ENCODE measurements at regions not wholly inside any gene's neighbourhood (a gene's known extent, or its start where the extent isn't known, plus 50 kb on each side); places are given as distances from the start of the nearest gene placed in this dataset.

DNA sequence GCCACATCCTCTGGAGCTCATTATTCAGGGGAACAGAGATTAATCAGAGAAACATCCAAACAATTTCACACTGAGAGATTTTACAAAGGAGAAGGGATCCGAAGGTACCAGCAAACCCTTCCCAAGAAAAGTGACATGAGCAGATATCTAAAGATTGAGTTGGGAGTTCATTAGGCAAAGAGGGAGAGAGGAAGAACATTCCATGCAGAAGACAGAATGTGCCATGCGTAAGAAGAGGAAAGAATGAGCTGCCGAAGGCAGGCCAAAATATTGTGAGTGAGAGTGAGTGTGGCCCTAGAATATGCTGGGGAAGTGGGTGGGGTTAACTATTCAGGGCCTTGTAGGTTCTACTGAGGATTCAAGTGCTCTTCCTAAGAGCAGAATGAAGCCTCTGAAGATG lies 50.0 kb upstream of the LYVE1 start:
- Histone ChIP-seq H3K27me3 (ENCODE audit: control insufficient read depth in 4 of 4, insufficient read depth in 4 of 4, low read length in 3 of 4) (no peaks in the 10 kb centered on the region), H3K27ac (ENCODE audit: low read depth in 1 of 2, low read length in 2 of 2) (no peak overlapping the region), H3K36me3 (ENCODE audit: control insufficient read depth in 4 of 4, insufficient read depth in 3 of 4, low read depth in 1 of 4, low read length in 3 of 4) (no peaks in the 10 kb centered on the region), H3K9ac (ENCODE audit: low read depth in 1 of 2, low read length in 2 of 2) (no peak overlapping the region), H3K4me3 (ENCODE audit: low read depth in 1 of 3, low read length in 3 of 3) (no peak overlapping the region), H3K9me3 (ENCODE audit: control insufficient read depth in 4 of 4, low read length in 3 of 4) (peaks cover 0 to 2% (median 0%) of the 10 kb centered on the region in 4 donors), H3K4me1 (ENCODE audit: control insufficient read depth in 4 of 4, insufficient read depth in 4 of 4, low read length in 3 of 4) (peaks cover 0 to 4% (median under 1%) of the 10 kb centered on the region in 4 donors)
- 94% methylated on average over 3 of the region's 3 CpGs for WGBS
- no peak for DNase-seq (ENCODE audit: low spot score)
- TF ChIP-seq TAF1 (conservative IDR thresholded peaks at IDR 0.05), result no peak

All from liver (tissue), 7 donors.